ENCODE measurements at regions not wholly inside any gene's neighbourhood (a gene's known extent, or its start where the extent isn't known, plus 50 kb on each side); places are given as distances from the start of the nearest gene placed in this dataset.

GRCh38 chr5:88393042-88393441 is 124.4 kb upstream of the TMEM161B start:
- TF ChIP-seq POLR2AphosphoS5 (IDR thresholded peaks at IDR 0.05; ENCODE audit: low read depth, low read length) (no peak), CTCF (IDR thresholded peaks at IDR 0.05 in 2 of 3, conservative IDR thresholded peaks at IDR 0.05 in 1 of 3; ENCODE audit: borderline replicate concordance in 1 of 3, insufficient read depth in 1 of 3, low read depth in 2 of 3, low read length in 2 of 3) (no peak), CEBPB (IDR thresholded peaks at IDR 0.05; ENCODE audit: low read depth) (no peak), EGR1 (IDR thresholded peaks at IDR 0.05; ENCODE audit: low read depth) (no peak), EZH2 (IDR thresholded peaks at IDR 0.05) (no peak), EZH2phosphoT487 (IDR thresholded peaks at IDR 0.05; ENCODE audit: borderline replicate concordance) (no peak), YY1 (IDR thresholded peaks at IDR 0.05; ENCODE audit: extremely low read depth, insufficient replicate concordance, low read depth, low read length) (no peak), SP1 (IDR thresholded peaks at IDR 0.05; ENCODE audit: low read depth) (no peak), ZNF274 (IDR thresholded peaks at IDR 0.05; ENCODE audit: low read depth, low read length) (no peak), POLR2A (IDR thresholded peaks at IDR 0.05; ENCODE audit: borderline replicate concordance, extremely low read depth, insufficient read depth, insufficient read length) (no peak), RAD21 (IDR thresholded peaks at IDR 0.05; ENCODE audit: low read depth) (no peak), TCF7L2 (IDR thresholded peaks at IDR 0.05; ENCODE audit: borderline replicate concordance, extremely low read depth, insufficient read depth, insufficient read length) (no peak)
